IMR-90 (cell line): ENCODE measurements at regions not wholly inside any gene's neighbourhood (a gene's known extent, or its start where the extent isn't known, plus 50 kb on each side); places are given as distances from the start of the nearest gene placed in this dataset.
A peak's percentile ranks its signal among the peaks of the same experiment; 100 is the strongest.

Experiments used
- ATAC-seq: fragments of 200-7000 bp; cut with Tn5 transposase; 2 replicates; pipeline ENCODE4 v1.9.1; 2020; ENCODE audit warnings: low read depth, mild to moderate bottlenecking, moderate library complexity
- BruUV-seq: library from RNA; stranded (reverse); fragments of 400-500 nt; replicated peaks from 2 replicates; lab custom pipeline; 2021; lab: Mats Ljungman, UMichigan
- CTCF ChIA-PET: fragments of 300-600 bp; formaldehyde crosslinking; extraction: SDS; loops from one replicate; lab custom pipeline; 2021; ENCODE audit warnings: antibody characterized with exemption; lab: Yijun Ruan, JAX
- POLR2A ChIA-PET: fragments of 300-600 bp; sonication (Branson Sonifier 250); formaldehyde crosslinking; loops from one replicate; lab custom pipeline; 2022; ENCODE audit warnings: antibody characterized with exemption; ENCODE audit not compliant: unreplicated experiment; lab: Charles Lee
- DNase-seq: peaks from one replicate; pipeline ENCODE4 v3.0.0; 2013
- H2AFZ ChIP-seq: replicated peaks from 2 replicates; pipeline ENCODE3; 2013; ENCODE audit warnings: low read length, mild to moderate bottlenecking; ENCODE audit not compliant: poor library complexity
- H2AK5ac ChIP-seq: 2 replicates; pipeline ENCODE4 v1.6.1; 2013; ENCODE audit warnings: low read depth, low read length, inconsistent platforms
- H2AK9ac ChIP-seq: replicated peaks from 2 replicates; pipeline ENCODE3; 2013; ENCODE audit warnings: mild to moderate bottlenecking, low read depth, low read length, moderate library complexity; ENCODE audit not compliant: poor library complexity
- H2BK120ac ChIP-seq: 2 replicates; pipeline ENCODE4 v1.6.1; 2013; ENCODE audit warnings: low read depth, low read length, inconsistent platforms
- H2BK15ac ChIP-seq: 3 replicates; pipeline ENCODE4 v1.6.1; 2013; ENCODE audit warnings: low read depth, low read length, inconsistent platforms
- H2BK20ac ChIP-seq: 2 replicates; pipeline ENCODE4 v1.6.1; 2013; ENCODE audit warnings: low read depth, mild to moderate bottlenecking, inconsistent platforms, low read length, moderate library complexity
- H2BK5ac ChIP-seq: 2 replicates; pipeline ENCODE4 v1.6.1; 2013; ENCODE audit warnings: mild to moderate bottlenecking, low read depth, low read length, inconsistent platforms; ENCODE audit not compliant: poor library complexity, severe bottlenecking
- H3K14ac ChIP-seq: replicated peaks from 2 replicates; pipeline ENCODE4 v1.6.1; 2013; ENCODE audit warnings: low read depth, low read length, inconsistent platforms
- H3K18ac ChIP-seq: 2 replicates; pipeline ENCODE4 v1.6.1; 2013; ENCODE audit warnings: low read depth, low read length, control low read depth
- H3K23ac ChIP-seq: 2 replicates; pipeline ENCODE4 v1.6.1; 2013; ENCODE audit warnings: low read depth, low read length, inconsistent platforms
- H3K27ac ChIP-seq: 2 replicates; pipeline ENCODE4 v1.5.1; 2013; ENCODE audit warnings: mild to moderate bottlenecking, control low read depth, low read length; ENCODE audit not compliant: insufficient read depth
- H3K27me3 ChIP-seq: 2 replicates; pipeline ENCODE4 v1.6.1; 2013; ENCODE audit warnings: low read length; ENCODE audit not compliant: control insufficient read depth, insufficient read depth
- H3K36me3 ChIP-seq: 2 replicates; pipeline ENCODE4 v1.6.1; 2013; ENCODE audit warnings: low read length, mixed read lengths; ENCODE audit not compliant: control insufficient read depth, insufficient read depth
- H3K4ac ChIP-seq: 2 replicates; pipeline ENCODE4 v1.6.1; 2013; ENCODE audit warnings: low read depth, low read length, inconsistent platforms
- H3K4me1 ChIP-seq: 2 replicates; pipeline ENCODE4 v1.6.1; 2013; ENCODE audit warnings: low read length, mixed read lengths; ENCODE audit not compliant: control insufficient read depth, insufficient read depth
- H3K4me2 ChIP-seq: 2 replicates; pipeline ENCODE4 v1.6.1; 2013; ENCODE audit warnings: low read depth, mild to moderate bottlenecking, control low read depth, low read length, moderate library complexity
- H3K4me3 ChIP-seq: 2 replicates; pipeline ENCODE4 v1.5.1; 2013; ENCODE audit warnings: low read depth, mild to moderate bottlenecking, control low read depth, low read length, moderate library complexity; ENCODE audit not compliant: insufficient read depth
- H3K56ac ChIP-seq: 2 replicates; pipeline ENCODE4 v1.6.1; 2013; ENCODE audit warnings: low read length, inconsistent platforms; ENCODE audit not compliant: insufficient read depth; ENCODE audit errors: extremely low read depth
- H3K79me1 ChIP-seq, 2 experiments: 2 replicates each; pipeline ENCODE4 v1.6.1; 2013; ENCODE audit warnings: low read length in 2 of 2, inconsistent platforms in 1 of 2, low read depth in 1 of 2
- H3K9ac ChIP-seq: 2 replicates; pipeline ENCODE4 v1.6.1; 2013; ENCODE audit warnings: low read depth, low read length, control low read depth
- H3K9me1 ChIP-seq: 2 replicates; pipeline ENCODE4 v1.6.1; 2013; ENCODE audit warnings: low read length, inconsistent platforms; ENCODE audit not compliant: insufficient read depth
- H3K9me3 ChIP-seq: 2 replicates; pipeline ENCODE4 v1.6.1; 2013; ENCODE audit warnings: low read length; ENCODE audit not compliant: control insufficient read depth, insufficient read depth
- H4K20me1 ChIP-seq: 2 replicates; pipeline ENCODE4 v1.6.1; 2013; ENCODE audit warnings: low read length, inconsistent platforms; ENCODE audit not compliant: insufficient read depth
- H4K5ac ChIP-seq: 2 replicates; pipeline ENCODE4 v1.6.1; 2013; ENCODE audit warnings: mild to moderate bottlenecking, low read depth, low read length, control low read depth
- H4K8ac ChIP-seq, 2 experiments: 2 replicates each; pipeline ENCODE4 v1.6.1; 2013; ENCODE audit warnings: low read depth in 2 of 2, low read length in 2 of 2, control low read depth in 1 of 2, inconsistent platforms in 1 of 2
- H4K91ac ChIP-seq: 2 replicates; pipeline ENCODE4 v1.6.1; 2013; ENCODE audit warnings: low read depth, low read length, inconsistent platforms; ENCODE audit not compliant: insufficient read depth
- BHLHE40 ChIP-seq: fragments of 150-350 bp; IDR thresholded peaks from 2 replicates; pipeline ENCODE4 v1.6.1; 2016; ENCODE audit warnings: mild to moderate bottlenecking, low read depth, low read length
- CEBPB ChIP-seq: IDR thresholded peaks from 2 replicates; pipeline ENCODE4 v1.6.1; 2012; ENCODE audit warnings: low read depth, low read length, improper control_type of control experiment
- CHD1 ChIP-seq: IDR thresholded peaks from 2 replicates; pipeline ENCODE4 v1.6.1; 2012; ENCODE audit warnings: low read depth, low read length, improper control_type of control experiment
- FOS ChIP-seq: fragments of 150-350 bp; IDR thresholded peaks from 2 replicates; pipeline ENCODE4 v1.6.1; 2016; ENCODE audit warnings: low read depth, low read length
- MAFK ChIP-seq: IDR thresholded peaks from 2 replicates; pipeline ENCODE4 v1.6.1; 2012; ENCODE audit warnings: low read depth, low read length, improper control_type of control experiment
- MAZ ChIP-seq: IDR thresholded peaks from 2 replicates; pipeline ENCODE4 v1.6.1; 2012; ENCODE audit warnings: low read depth, mild to moderate bottlenecking, low read length, improper control_type of control experiment, moderate library complexity, borderline replicate concordance
- MXI1 ChIP-seq: IDR thresholded peaks from 2 replicates; pipeline ENCODE4 v1.6.1; 2012; ENCODE audit warnings: low read depth, mild to moderate bottlenecking, low read length, moderate library complexity, borderline replicate concordance
- POLR2A ChIP-seq: IDR thresholded peaks from 2 replicates; pipeline ENCODE4 v1.6.1; 2012; ENCODE audit warnings: mild to moderate bottlenecking, low read depth, low read length
- RAD21 ChIP-seq: IDR thresholded peaks from 2 replicates; pipeline ENCODE4 v1.6.1; 2012; ENCODE audit warnings: low read length, improper control_type of control experiment
- RCOR1 ChIP-seq: IDR thresholded peaks from 2 replicates; pipeline ENCODE4 v1.6.1; 2012; ENCODE audit warnings: mild to moderate bottlenecking, low read length, improper control_type of control experiment; ENCODE audit not compliant: insufficient replicate concordance
- RFX5 ChIP-seq: IDR thresholded peaks from 2 replicates; pipeline ENCODE4 v1.8.0; 2012; ENCODE audit warnings: low read depth, mild to moderate bottlenecking, low read length, moderate library complexity
- SMC3 ChIP-seq: fragments of 150-350 bp; IDR thresholded peaks from 2 replicates; pipeline ENCODE4 v1.6.1; 2016; ENCODE audit warnings: low read depth, mild to moderate bottlenecking, antibody characterized with exemption, low read length, moderate library complexity
- WGBS, 2 experiments: methylation state at CpG; one replicate each; pipeline versions ENCODE4 v1.1.5 to v1.1.7; 2013; ENCODE audit warnings: missing lambda C conversion rate in 2 of 2; ENCODE audit not compliant: insufficient read length in 1 of 2; ENCODE audit errors: extremely low coverage in 2 of 2; 5-methylcytosine and 5-hydroxymethylcytosine counted together
- dilution Hi-C: fragments of 300-500 bp; cut with HindIII; formaldehyde crosslinking; loops from one replicate; pipeline ENCODE4 v1.14.3; 2018; ENCODE audit warnings: low sequenced_read_pairs; ENCODE audit not compliant: unreplicated experiment
- in situ Hi-C: fragments of 300-500 bp; cut with MboI; formaldehyde crosslinking; loops from 3 replicates; pipeline ENCODE4 v1.14.3; 2019; ENCODE audit warnings: low sequenced_read_pairs, inconsistent platforms, mixed read lengths
- intact Hi-C: fragments of 100-400 bp; cut with micrococcal nuclease; formaldehyde crosslinking; loops from 2 replicates; pipeline ENCODE4 v1.10.0; 2022
- TF ChIP-seq, protein P1 (sequence below): conservative IDR thresholded peaks from 2 replicates; pipeline ENCODE4 v1.5.1; 2012; ENCODE audit warnings: mild to moderate bottlenecking, low read depth, low read length, improper control_type of control experiment
- TF ChIP-seq, protein P2 (sequence below): fragments of 150-350 bp; IDR thresholded peaks from 2 replicates; pipeline ENCODE4 v1.6.1; 2016; ENCODE audit warnings: low read depth, mild to moderate bottlenecking, low read length, moderate library complexity, borderline replicate concordance

DNA sequence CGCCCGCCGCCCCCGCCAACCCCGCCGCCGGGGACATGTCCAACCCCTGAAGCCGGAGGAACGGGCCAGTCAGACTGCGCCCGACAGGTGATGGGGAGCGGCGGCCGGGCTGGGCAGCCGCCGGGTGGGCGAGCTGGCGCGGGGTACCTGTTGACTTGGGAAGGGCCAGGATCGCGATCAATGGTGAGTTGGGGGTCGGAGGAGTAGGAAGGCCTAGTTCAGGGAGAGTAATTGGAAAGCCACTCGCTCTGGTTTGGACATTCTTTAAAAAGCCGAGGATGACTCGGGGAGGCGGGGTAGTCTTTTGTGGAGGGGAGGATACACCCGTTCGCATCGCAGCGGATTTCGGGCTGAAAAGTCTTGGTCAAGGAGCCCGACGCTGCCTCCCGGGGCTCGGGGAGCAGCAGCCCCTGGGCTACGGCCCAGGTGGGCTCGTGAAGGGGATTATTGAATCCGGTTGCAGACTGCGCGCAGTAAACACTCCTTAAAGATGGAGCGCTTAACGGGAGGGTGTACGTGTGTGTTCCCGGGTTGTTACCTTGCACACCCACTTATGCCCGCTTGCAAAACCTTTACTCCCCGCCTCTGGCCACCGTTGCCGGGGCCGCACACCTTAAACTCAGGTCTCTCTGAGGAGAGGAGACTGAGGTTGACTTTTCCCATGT is 123.8 kb downstream of the GOSR1 start:
- Histone ChIP-seq H4K20me1 (peaks cover 3% of the 10 kb centered on the region; the same call in 1 of the 2 replicates), H3K4me3 (peak overlapping the region; percentile 75), H3K4me2 (peak overlapping the region; percentile 94), H2BK120ac (peak overlapping the region; percentile 19; the same call in 1 of the 2 replicates), H4K8ac (peak overlapping the region; percentile 57 to 76; a peak in 3 of 4 replicates), H2AK9ac (peak overlapping the region; percentile 88), H3K27ac (peak overlapping the region; percentile 73), H3K27me3 (no peaks in the 10 kb centered on the region), H2AFZ (peak overlapping the region; percentile 100), H3K23ac (peak overlapping the region; percentile 70; the same call in 1 of the 2 replicates), H3K9ac (peak overlapping the region; percentile 91), H3K79me1 (peaks cover 2 to 24% of the 10 kb centered on the region in 2 experiments), H3K4ac (peak overlapping the region; percentile 58), H3K18ac (no peak overlapping the region), H2AK5ac (no peak overlapping the region), H3K14ac (peak overlapping the region; percentile 84), H3K56ac (peak overlapping the region; percentile 52; the same call in 1 of the 2 replicates), H2BK20ac (no peak overlapping the region), H4K91ac (peak overlapping the region; percentile 15; the same call in 1 of the 2 replicates), H2BK5ac (peak overlapping the region; percentile 96), H3K36me3 (no peaks in the 10 kb centered on the region), H3K9me1 (0 out of 2 replicates have a peak, but pooled peaks cover 2% of the 10 kb centered on the region), H4K5ac (peak overlapping the region; percentile 71; the same call in 1 of the 2 replicates), H3K4me1 (peaks cover 2% of the 10 kb centered on the region), H2BK15ac (0 out of 3 replicates have a peak overlapping the region, but pooled peaks have one; percentile 42), H3K9me3 (no peaks in the 10 kb centered on the region)
- intact Hi-C loops: loop anchor here (1.0 to 10.0 kb wide), 3 partner anchors 79 to 124 kb away; partner anchors contain the start of gene GOSR1
- ATAC-seq: peak; percentile 7
- ChIA-PET POLR2A (interaction anchor here (0.6 kb wide), 1 partner anchor 81 kb away, joined by 3 read pairs; no protein-coding TSS in a partner anchor), CTCF (interaction anchor here (0.6 kb wide), 1 partner anchor 98 kb away, joined by 3 read pairs; no protein-coding TSS in a partner anchor)
- BruUV-seq: no TSS peak
- dilution Hi-C loops: no loop called here
- WGBS, 2 experiments: 3% methylated on average over 7 of the region's 49 CpGs; no CpG with 5 or more reads in 1 of the 2 experiments
- in situ Hi-C loops: no loop called here
- DNase-seq: peak; percentile 11
- no peak for TF ChIP-seq FOS
- no peak for TF ChIP-seq RCOR1
- no peak for TF ChIP-seq POLR2A
- TF ChIP-seq BHLHE40: no peak
- TF ChIP-seq MAZ: no peak
- TF ChIP-seq RFX5: no peak
- TF ChIP-seq, protein P1, sequence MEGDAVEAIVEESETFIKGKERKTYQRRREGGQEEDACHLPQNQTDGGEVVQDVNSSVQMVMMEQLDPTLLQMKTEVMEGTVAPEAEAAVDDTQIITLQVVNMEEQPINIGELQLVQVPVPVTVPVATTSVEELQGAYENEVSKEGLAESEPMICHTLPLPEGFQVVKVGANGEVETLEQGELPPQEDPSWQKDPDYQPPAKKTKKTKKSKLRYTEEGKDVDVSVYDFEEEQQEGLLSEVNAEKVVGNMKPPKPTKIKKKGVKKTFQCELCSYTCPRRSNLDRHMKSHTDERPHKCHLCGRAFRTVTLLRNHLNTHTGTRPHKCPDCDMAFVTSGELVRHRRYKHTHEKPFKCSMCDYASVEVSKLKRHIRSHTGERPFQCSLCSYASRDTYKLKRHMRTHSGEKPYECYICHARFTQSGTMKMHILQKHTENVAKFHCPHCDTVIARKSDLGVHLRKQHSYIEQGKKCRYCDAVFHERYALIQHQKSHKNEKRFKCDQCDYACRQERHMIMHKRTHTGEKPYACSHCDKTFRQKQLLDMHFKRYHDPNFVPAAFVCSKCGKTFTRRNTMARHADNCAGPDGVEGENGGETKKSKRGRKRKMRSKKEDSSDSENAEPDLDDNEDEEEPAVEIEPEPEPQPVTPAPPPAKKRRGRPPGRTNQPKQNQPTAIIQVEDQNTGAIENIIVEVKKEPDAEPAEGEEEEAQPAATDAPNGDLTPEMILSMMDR: no peak
- no peak for TF ChIP-seq MAFK
- no peak for TF ChIP-seq CEBPB
- no peak for TF ChIP-seq RAD21
- no peak for TF ChIP-seq SMC3
- TF ChIP-seq, protein P2, sequence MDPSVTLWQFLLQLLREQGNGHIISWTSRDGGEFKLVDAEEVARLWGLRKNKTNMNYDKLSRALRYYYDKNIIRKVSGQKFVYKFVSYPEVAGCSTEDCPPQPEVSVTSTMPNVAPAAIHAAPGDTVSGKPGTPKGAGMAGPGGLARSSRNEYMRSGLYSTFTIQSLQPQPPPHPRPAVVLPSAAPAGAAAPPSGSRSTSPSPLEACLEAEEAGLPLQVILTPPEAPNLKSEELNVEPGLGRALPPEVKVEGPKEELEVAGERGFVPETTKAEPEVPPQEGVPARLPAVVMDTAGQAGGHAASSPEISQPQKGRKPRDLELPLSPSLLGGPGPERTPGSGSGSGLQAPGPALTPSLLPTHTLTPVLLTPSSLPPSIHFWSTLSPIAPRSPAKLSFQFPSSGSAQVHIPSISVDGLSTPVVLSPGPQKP: no peak
- no peak for TF ChIP-seq MXI1
- no peak for TF ChIP-seq CHD1
